HG03571 (cell line): ENCODE measurements at regions not wholly inside any gene's neighbourhood (a gene's known extent, or its start where the extent isn't known, plus 50 kb on each side); places are given as distances from the start of the nearest gene placed in this dataset.

Experiments used
- ATAC-seq: cut with Tn5 transposase; IDR thresholded peaks from one replicate; pipeline ENCODE4 v1.9.1; 2021; ENCODE audit not compliant: unreplicated experiment

GRCh38 chr5:105033637-105034400 lies 1471.2 kb upstream of the NUDT12 start:
- ATAC-seq: no peak

- no peak for ATAC-seq
These were observed 1470.3 kb upstream of the NUDT12 start for GRCh38 chr5:105032917-105033316.

DNA sequence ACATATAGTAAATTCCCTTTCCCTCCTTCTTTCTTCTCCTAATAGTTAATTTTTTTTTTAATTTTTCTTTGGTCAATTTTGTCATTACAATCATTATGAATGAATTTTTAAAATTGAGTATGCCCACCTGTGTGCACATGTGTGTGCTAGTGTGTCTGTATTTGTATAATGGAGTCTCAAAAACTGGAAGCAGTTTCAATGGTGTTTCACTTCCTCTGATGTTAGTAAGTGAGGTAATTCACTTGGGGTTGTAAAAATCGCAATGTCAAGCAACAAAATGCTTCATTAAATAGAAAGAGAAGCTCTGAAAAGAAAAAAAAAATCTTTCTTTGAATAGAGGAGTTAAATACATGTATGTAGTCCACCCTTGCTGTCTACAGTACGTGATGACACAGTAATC lies 1467.6 kb upstream of the NUDT12 start:
- no peak for ATAC-seq

DNA sequence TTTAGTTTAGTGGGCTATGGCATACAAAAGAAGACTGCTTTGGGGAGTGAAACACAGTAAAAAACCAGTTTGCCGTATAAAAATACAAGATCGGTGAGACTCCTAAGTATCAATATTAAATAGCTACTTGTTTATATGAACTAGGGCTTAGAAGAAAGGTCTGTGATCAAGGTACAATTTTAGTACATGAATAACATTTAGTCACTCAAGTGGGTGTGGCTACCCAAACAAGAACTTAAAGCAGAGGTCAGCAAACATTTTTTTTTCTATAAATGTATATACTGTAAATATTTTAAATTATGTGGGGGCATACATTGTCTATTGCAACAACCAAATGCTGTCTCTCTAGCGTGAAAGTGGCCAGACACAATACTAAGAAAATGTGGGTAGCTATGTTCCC lies 1452.5 kb upstream of the NUDT12 start:
- ATAC-seq: no peak

- ATAC-seq: no peak
These were observed 1436.0 kb upstream of the NUDT12 start for GRCh38 chr5:104998572-104998971.

- no peak for ATAC-seq
These were observed 1435.6 kb upstream of the NUDT12 start for GRCh38 chr5:104998169-104998568.

- ATAC-seq: no peak
These were observed 1424.5 kb upstream of the NUDT12 start for GRCh38 chr5:104987074-104987473.

- no peak for ATAC-seq
These were observed 1414.9 kb upstream of the NUDT12 start for GRCh38 chr5:104977529-104977928.

DNA sequence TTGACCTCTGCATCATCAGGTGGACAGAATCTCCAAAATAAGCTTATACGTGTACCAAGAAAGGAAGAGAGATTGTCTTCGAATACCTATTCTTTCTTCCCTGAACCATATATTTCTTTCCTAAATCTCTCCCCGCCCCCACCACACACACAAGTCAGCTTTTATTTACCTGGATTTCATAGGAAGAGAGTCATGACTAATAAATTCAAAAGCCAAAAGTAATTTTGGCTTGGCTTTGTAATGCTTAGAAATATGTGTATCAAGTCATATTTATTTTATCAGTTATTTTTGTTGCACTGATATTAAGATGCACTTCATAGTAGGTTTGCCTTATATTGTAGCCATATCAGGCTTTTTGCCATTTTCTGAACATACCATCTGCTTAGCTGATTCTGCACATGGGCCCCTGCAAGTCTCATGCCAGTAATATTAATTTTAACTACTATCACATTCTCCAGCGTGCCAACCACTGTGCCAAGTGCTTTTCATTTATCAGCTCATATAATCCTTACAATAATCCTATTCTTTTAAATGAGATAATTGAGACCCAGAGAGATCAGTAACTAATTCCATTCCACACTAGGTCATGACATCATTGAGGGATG lies 1405.3 kb upstream of the NUDT12 start:
- ATAC-seq: no peak

GRCh38 chr5:104965006-104965405 lies 1402.4 kb upstream of the NUDT12 start:
- ATAC-seq: no peak

DNA sequence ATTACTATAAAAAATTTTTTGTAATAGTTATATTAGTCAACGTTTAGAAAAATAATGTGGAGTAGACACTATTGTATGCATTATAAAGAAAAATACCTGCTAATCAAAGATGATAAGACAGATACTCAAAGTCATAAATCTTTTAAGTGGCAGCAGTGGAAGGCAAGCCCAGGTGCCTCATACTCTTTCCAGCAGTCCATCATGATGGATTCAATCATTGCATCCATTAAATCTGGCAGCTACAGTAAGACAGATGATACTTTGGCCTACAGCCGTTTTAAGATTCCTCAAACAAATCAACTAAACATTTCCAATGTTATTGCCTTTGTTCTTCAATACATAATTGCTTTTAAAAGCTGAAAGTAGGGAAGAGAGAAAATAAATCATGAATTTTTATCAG lies 1392.9 kb upstream of the NUDT12 start:
- ATAC-seq: no peak

- no peak for ATAC-seq
These were observed 1390.3 kb upstream of the NUDT12 start for GRCh38 chr5:104952876-104953275.

DNA sequence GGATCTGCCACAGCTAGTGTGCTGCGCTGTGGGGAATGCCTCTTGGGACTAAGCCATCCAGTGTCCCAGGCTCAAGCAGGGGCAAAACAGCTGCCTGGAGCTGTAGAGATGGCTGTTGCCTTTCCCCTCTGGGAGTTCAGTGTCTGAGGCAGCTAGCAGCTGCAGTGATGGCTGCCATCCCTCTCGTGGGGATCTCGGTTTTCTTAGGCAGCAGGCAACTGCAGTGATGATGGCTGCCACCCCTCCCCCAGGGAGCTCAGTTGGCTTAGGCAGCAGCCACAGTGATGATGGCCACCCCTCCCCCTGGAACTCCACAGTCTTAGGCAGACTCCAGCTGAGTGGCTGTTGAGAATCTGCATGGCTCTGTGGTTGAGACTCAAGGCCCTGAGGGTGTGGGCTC lies 1389.2 kb upstream of the NUDT12 start:
- no peak for ATAC-seq

GRCh38 chr5:104947076-104947475 lies 1384.5 kb upstream of the NUDT12 start:
- no peak for ATAC-seq

- ATAC-seq: no peak
These were observed 1380.1 kb upstream of the NUDT12 start for GRCh38 chr5:104942735-104943134.

DNA sequence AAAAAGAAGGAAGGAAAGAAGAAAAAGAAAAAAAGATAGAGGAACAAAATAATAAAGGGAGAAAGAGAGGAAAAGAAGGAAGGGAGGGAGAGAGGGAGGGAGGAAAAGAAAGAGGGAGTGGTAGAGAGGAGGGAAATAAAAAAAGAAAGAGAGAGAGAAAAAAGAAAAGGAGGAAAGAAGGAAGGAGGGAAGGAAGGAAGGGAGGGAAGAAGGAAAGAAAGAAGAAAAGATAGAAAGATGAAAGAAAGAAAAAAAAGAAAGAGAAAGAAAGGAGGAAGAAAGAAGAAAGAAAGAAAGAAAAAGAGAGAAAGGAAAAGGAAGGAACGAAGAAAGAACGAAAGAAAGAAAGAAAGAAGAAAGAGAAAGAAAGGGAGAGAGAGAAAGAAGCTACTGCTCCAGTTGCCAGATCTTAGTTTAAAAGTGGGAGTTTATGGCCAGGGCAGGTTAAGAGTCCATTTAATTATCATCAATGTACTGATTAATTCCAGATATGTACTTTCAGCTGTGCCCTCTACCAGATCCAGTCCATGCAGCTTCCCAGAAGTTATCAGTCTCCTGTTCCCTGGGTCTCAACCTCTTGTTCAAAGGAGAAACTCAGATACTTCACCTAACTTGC lies 1378.5 kb upstream of the NUDT12 start:
- no peak for ATAC-seq

- no peak for ATAC-seq
These were observed 1375.0 kb upstream of the NUDT12 start for GRCh38 chr5:104937598-104937997.

DNA sequence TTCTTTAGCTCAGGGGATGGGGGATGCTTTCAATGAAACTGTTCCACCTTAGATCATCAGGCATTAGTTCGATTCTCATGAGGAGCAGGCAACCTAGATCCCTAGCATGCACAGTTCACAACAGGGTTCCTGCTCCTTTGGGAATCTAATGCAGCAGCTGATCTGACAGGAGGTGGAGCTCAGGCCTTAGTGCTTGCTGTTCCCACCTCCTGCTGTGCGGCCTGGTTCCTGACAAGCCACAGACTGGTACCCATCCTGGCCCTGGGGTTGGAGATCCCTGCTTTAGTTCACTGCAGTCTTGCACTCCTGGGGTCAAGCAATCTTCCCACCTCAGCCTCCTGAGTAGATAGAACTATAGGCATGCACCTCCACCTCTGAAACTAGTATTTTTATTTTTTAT lies 1369.8 kb upstream of the NUDT12 start:
- ATAC-seq: no peak

DNA sequence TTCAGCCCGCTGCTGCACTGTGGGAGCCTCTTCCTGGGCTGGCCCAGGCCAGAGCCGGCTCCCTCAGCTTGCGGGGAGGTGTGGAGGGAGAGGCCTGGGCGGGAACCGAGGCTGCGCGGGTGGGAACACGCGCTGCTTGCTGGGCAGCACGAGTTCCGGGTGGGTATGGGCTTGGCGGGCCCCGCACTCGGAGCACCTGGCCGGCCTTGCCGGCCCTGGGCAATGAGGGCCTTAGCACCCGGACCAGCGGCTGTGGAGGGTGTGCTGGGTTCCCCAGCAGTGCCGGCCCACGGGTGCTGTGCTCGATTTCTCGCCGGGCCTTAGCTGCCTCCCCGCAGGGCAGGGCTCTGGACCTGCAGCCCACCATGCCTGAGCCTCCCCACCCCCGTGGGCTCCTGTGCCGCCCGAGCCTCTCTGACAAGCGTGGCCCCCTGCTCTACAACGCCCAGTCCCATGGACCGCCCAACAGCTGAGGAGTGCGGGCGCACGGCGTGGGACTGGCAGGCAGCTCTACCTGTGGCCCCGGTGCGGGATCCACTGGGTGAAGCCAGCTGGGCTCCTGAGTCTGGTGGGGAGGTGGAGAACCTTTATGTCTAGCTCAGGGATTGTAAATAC lies 1366.4 kb upstream of the NUDT12 start:
- no peak for ATAC-seq

GRCh38 chr5:104915226-104915625 lies 1352.6 kb upstream of the NUDT12 start:
- ATAC-seq: no peak

DNA sequence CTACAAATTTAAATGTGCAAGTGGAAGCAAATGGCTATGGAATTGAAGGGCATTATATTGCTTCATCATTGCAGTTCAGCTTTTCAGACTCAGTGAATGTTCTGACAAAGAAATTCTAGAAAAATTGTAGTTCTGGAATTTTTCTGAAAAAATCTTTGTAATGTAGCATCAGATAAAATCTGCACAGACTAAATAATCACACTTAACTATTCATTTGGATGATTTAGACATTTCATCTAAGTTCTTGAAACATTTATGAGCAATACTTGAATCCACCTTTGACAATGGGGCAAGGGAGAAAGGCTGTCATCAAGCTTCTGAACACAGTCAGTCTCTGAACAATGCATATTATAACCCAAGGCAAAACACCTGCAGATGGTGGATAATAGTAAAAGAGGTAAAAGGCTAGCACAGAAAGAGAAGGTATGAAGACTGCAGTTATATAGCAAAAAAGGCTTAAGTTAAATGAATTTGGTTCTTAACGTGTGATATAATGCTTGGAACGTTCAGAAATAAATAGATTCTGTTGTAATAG lies 1352.0 kb upstream of the NUDT12 start:
- no peak for ATAC-seq

- ATAC-seq: no peak
These were observed 1351.3 kb upstream of the NUDT12 start for GRCh38 chr5:104913841-104914281.
